Duodenal mucosa (tissue), 2 donors: ENCODE measurements at regions not wholly inside any gene's neighbourhood (a gene's known extent, or its start where the extent isn't known, plus 50 kb on each side); places are given as distances from the start of the nearest gene placed in this dataset.

ENCODE experiments used
- H3K27ac ChIP-seq: one replicate; pipeline ENCODE4 v1.7.0; 2013; ENCODE audit warnings: low read depth, low read length
- H3K27me3 ChIP-seq, 2 donors: one replicate each; pipeline ENCODE4 v1.7.0; 2013; ENCODE audit warnings: low read length in 2 of 2, control low read depth in 1 of 2; ENCODE audit not compliant: insufficient read depth in 2 of 2, control insufficient read depth in 1 of 2
- H3K36me3 ChIP-seq, 2 donors: one replicate each; pipeline ENCODE4 v1.7.0; 2013; ENCODE audit warnings: low read length in 2 of 2, control low read depth in 1 of 2; ENCODE audit not compliant: insufficient read depth in 2 of 2, control insufficient read depth in 1 of 2
- H3K4me1 ChIP-seq, 2 donors: one replicate each; pipeline ENCODE4 v1.7.0; 2013; ENCODE audit warnings: low read length in 2 of 2, control low read depth in 1 of 2; ENCODE audit not compliant: insufficient read depth in 2 of 2, control insufficient read depth in 1 of 2
- H3K4me3 ChIP-seq, 2 donors: one replicate each; pipeline ENCODE4 v1.7.0; 2013; ENCODE audit warnings: low read length in 2 of 2, low read depth in 1 of 2
- H3K9ac ChIP-seq, 2 donors: one replicate each; pipeline ENCODE4 v1.7.0; 2013; ENCODE audit warnings: low read length in 2 of 2, low read depth in 1 of 2
- H3K9me3 ChIP-seq, 2 donors: one replicate each; pipeline ENCODE4 v1.7.0; 2013; ENCODE audit warnings: low read length in 2 of 2, control low read depth in 1 of 2; ENCODE audit not compliant: control insufficient read depth in 1 of 2

- Histone ChIP-seq H3K4me1 (no peaks in the 10 kb centered on the region), H3K9ac (no peak overlapping the region), H3K36me3 (no peaks in the 10 kb centered on the region), H3K27ac (no peak overlapping the region), H3K4me3 (no peak overlapping the region), H3K27me3 (no peaks in the 10 kb centered on the region), H3K9me3 (peaks cover 0 to 4% of the 10 kb centered on the region in 2 donors)
These were observed 233.2 kb upstream of the TCF4 start for GRCh38 chr18:55821219-55821618.

GRCh38 chr18:55819448-55819847 lies 231.5 kb upstream of the TCF4 start:
- H3K9me3 ChIP-seq = no peaks in the 10 kb centered on the region
- H3K27ac ChIP-seq = no peak overlapping the region
- H3K4me1 ChIP-seq = no peaks in the 10 kb centered on the region
- H3K36me3 ChIP-seq = no peaks in the 10 kb centered on the region
- H3K27me3 ChIP-seq = no peaks in the 10 kb centered on the region
- H3K4me3 ChIP-seq = no peak overlapping the region
- H3K9ac ChIP-seq = no peak overlapping the region

- no peak overlapping the region for H3K9ac ChIP-seq
- no peaks in the 10 kb centered on the region for H3K9me3 ChIP-seq
- H3K36me3 ChIP-seq = no peaks in the 10 kb centered on the region
- no peaks in the 10 kb centered on the region for H3K4me1 ChIP-seq
- no peak overlapping the region for H3K27ac ChIP-seq
- H3K4me3 ChIP-seq = no peak overlapping the region
- no peaks in the 10 kb centered on the region for H3K27me3 ChIP-seq
These were observed 230.3 kb upstream of the TCF4 start for GRCh38 chr18:55818284-55818683.

GRCh38 chr18:55811925-55812324 lies 223.9 kb upstream of the TCF4 start:
- Histone ChIP-seq H3K27ac (no peak overlapping the region), H3K27me3 (no peaks in the 10 kb centered on the region), H3K36me3 (no peaks in the 10 kb centered on the region), H3K9ac (no peak overlapping the region), H3K4me3 (no peak overlapping the region), H3K9me3 (no peaks in the 10 kb centered on the region), H3K4me1 (no peaks in the 10 kb centered on the region)

- Histone ChIP-seq H3K9me3 (no peaks in the 10 kb centered on the region), H3K4me1 (no peaks in the 10 kb centered on the region), H3K9ac (no peak overlapping the region), H3K27ac (no peak overlapping the region), H3K36me3 (no peaks in the 10 kb centered on the region), H3K27me3 (no peaks in the 10 kb centered on the region), H3K4me3 (no peak overlapping the region)
These were observed 217.7 kb upstream of the TCF4 start for GRCh38 chr18:55805666-55806065.

- H3K4me1 ChIP-seq = no peaks in the 10 kb centered on the region
- H3K9ac ChIP-seq = no peak overlapping the region
- no peak overlapping the region for H3K4me3 ChIP-seq
- no peaks in the 10 kb centered on the region for H3K36me3 ChIP-seq
- H3K9me3 ChIP-seq = no peaks in the 10 kb centered on the region
- peak overlapping the region; percentile 55 for H3K27ac ChIP-seq
- no peaks in the 10 kb centered on the region for H3K27me3 ChIP-seq
These were observed 207.2 kb upstream of the TCF4 start for GRCh38 chr18:55795101-55795669.

GRCh38 chr18:55794288-55795052 lies 206.5 kb upstream of the TCF4 start:
- Histone ChIP-seq H3K9ac (no peak overlapping the region), H3K4me3 (no peak overlapping the region), H3K27me3 (no peaks in the 10 kb centered on the region), H3K36me3 (no peaks in the 10 kb centered on the region), H3K4me1 (no peaks in the 10 kb centered on the region), H3K9me3 (peaks cover 0 to 1% of the 10 kb centered on the region in 2 donors), H3K27ac (peak overlapping the region; percentile 55)

GRCh38 chr18:55790296-55790695 lies 202.3 kb upstream of the TCF4 start:
- peaks cover 0 to 2% of the 10 kb centered on the region in 2 donors for H3K9me3 ChIP-seq
- H3K36me3 ChIP-seq = no peaks in the 10 kb centered on the region
- no peak overlapping the region for H3K4me3 ChIP-seq
- no peak overlapping the region for H3K27ac ChIP-seq
- H3K4me1 ChIP-seq = no peaks in the 10 kb centered on the region
- no peak overlapping the region for H3K9ac ChIP-seq
- H3K27me3 ChIP-seq = no peaks in the 10 kb centered on the region

- Histone ChIP-seq H3K27ac (no peak overlapping the region), H3K9me3 (peaks cover 0 to 2% of the 10 kb centered on the region in 2 donors), H3K27me3 (no peaks in the 10 kb centered on the region), H3K9ac (no peak overlapping the region), H3K36me3 (no peaks in the 10 kb centered on the region), H3K4me3 (no peak overlapping the region), H3K4me1 (no peaks in the 10 kb centered on the region)
These were observed 199.6 kb upstream of the TCF4 start for GRCh38 chr18:55787536-55788073.

- Histone ChIP-seq H3K4me3 (no peak overlapping the region), H3K27ac (no peak overlapping the region), H3K9me3 (peaks cover 0 to 2% of the 10 kb centered on the region in 2 donors), H3K9ac (no peak overlapping the region), H3K4me1 (no peaks in the 10 kb centered on the region), H3K36me3 (no peaks in the 10 kb centered on the region), H3K27me3 (no peaks in the 10 kb centered on the region)
These were observed 198.8 kb upstream of the TCF4 start for GRCh38 chr18:55786651-55787272.
